ENCODE measurements at regions not wholly inside any gene's neighbourhood (a gene's known extent, or its start where the extent isn't known, plus 50 kb on each side); places are given as distances from the start of the nearest gene placed in this dataset.

DNA sequence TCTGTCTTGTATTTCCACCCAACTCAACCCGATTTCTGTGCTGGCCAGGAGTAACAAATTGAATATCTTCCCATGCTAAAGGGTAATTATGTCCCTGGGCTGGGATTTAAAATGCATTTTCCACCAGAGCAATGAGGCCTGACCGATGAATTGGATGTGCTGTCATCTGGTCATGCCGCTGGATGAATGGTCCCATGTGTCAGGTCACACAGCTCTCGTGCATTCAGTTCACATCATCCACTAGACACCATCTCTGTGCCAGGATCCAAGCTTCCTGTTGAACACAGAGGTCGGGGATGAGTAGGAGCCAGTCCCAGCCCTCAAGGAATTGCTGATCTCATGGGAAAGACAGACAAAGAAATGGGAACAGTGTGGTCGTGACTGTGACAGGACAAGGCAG, 200.8 kb downstream of the ADRA2A start:
- TF ChIP-seq, protein P1, sequence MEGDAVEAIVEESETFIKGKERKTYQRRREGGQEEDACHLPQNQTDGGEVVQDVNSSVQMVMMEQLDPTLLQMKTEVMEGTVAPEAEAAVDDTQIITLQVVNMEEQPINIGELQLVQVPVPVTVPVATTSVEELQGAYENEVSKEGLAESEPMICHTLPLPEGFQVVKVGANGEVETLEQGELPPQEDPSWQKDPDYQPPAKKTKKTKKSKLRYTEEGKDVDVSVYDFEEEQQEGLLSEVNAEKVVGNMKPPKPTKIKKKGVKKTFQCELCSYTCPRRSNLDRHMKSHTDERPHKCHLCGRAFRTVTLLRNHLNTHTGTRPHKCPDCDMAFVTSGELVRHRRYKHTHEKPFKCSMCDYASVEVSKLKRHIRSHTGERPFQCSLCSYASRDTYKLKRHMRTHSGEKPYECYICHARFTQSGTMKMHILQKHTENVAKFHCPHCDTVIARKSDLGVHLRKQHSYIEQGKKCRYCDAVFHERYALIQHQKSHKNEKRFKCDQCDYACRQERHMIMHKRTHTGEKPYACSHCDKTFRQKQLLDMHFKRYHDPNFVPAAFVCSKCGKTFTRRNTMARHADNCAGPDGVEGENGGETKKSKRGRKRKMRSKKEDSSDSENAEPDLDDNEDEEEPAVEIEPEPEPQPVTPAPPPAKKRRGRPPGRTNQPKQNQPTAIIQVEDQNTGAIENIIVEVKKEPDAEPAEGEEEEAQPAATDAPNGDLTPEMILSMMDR (IDR thresholded peaks at IDR 0.05 in 8 of 11, conservative IDR thresholded peaks at IDR 0.05 in 3 of 11): no peak
- TF ChIP-seq POLR2AphosphoS5 (IDR thresholded peaks at IDR 0.05) (no peak), POLR2A (IDR thresholded peaks at IDR 0.05) (no peak)

All from spleen (tissue), 7 donors.